Suprapubic skin (tissue), 4 donors: ENCODE measurements at regions not wholly inside any gene's neighbourhood (a gene's known extent, or its start where the extent isn't known, plus 50 kb on each side); places are given as distances from the start of the nearest gene placed in this dataset.
A peak's percentile ranks its signal among the peaks of the same experiment; 100 is the strongest.

ENCODE experiments used
- DNase-seq, 2 donors: peaks; one replicate each; pipeline ENCODE4 v3.0.0-alpha.2; 2019; ENCODE audit warnings: low spot score in 2 of 2
- H3K27ac ChIP-seq: fragments of 200-600 bp; sonication (generic); one replicate; pipeline ENCODE4 v1.5.1; 2019
- H3K27me3 ChIP-seq: fragments of 200-600 bp; sonication (generic); one replicate; pipeline ENCODE4 v1.5.1; 2019
- H3K36me3 ChIP-seq: fragments of 200-600 bp; sonication (generic); one replicate; pipeline ENCODE4 v1.5.1; 2019
- H3K4me1 ChIP-seq: fragments of 200-600 bp; sonication (generic); one replicate; pipeline ENCODE4 v1.5.1; 2019
- H3K4me3 ChIP-seq: fragments of 200-600 bp; sonication (generic); one replicate; pipeline ENCODE4 v1.5.1; 2019; ENCODE audit warnings: mild to moderate bottlenecking
- H3K9me3 ChIP-seq: fragments of 200-600 bp; sonication (generic); one replicate; pipeline ENCODE4 v1.5.1; 2019
- EP300 ChIP-seq: sonication (generic); formaldehyde crosslinking; IDR thresholded peaks from one replicate; pipeline ENCODE4 v1.6.1; 2017; ENCODE audit warnings: antibody characterized with exemption
- POLR2A ChIP-seq, 2 donors: fragments of 450-650 bp; IDR thresholded peaks; one replicate each; pipeline ENCODE4 v1.6.1; 2017; ENCODE audit warnings: antibody characterized with exemption in 2 of 2, mild to moderate bottlenecking in 2 of 2, moderate library complexity in 2 of 2
- POLR2AphosphoS5 ChIP-seq, 3 donors: sonication (generic); formaldehyde crosslinking; IDR thresholded peaks; one replicate each; pipeline ENCODE4 v1.6.1; 2017; ENCODE audit warnings: antibody characterized with exemption in 3 of 3
- WGBS: methylation state at CpG from one replicate; pipeline ENCODE4 v1.1.5; 2018; 5-methylcytosine and 5-hydroxymethylcytosine counted together
- TF ChIP-seq, protein P1 (sequence below), 2 donors: fragments of 200-600 bp in 1 of 2; fragments of 450-650 bp in 1 of 2; sonication (generic) in 1 of 2; IDR thresholded peaks; one replicate each; pipeline ENCODE4 v1.5.1; 2016 to 2019; ENCODE audit warnings: antibody characterized with exemption in 2 of 2, mild to moderate bottlenecking in 1 of 2, moderate library complexity in 1 of 2

DNA sequence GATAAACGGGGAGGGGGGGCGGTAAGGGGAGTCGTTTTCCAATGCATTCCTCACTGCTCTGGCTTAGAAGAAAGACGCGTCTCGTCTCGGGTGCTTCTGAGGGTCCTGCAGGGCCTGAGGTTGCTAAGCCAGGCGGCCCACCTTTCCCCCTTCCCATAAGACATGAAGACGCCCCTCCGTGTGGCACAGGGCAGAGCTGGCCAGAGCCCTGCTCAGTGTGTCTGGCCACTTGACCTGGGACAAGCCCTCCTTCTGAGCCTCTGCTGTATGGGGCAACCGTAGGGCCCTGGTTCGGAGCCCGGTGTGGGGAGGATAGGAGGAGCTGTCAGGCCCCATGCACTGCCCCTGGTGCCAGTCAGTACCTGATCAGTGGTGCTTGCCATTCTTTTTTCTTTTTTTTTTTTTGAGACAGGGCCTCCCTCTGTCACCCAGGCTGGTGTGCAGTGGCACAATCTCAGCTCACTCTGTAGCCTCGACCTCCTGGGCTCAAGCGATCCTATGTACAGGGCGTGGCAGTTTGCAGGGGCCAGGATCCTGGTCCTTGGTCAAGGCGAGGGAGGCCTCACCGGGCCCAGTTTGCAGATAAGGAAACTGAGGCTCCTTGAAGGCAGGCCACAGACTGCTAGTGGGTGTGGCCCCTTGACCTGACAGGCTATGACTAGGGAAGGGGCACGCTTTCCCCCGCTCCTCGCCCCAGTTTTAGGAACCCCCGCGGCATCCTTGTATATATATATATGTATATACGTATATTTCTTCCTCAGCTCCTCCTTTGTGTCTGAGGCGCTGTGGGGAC, 172.3 kb upstream of the IER5L start:
- Histone ChIP-seq H3K4me1 (peaks cover 41% of the 10 kb centered on the region), H3K4me3 (no peak overlapping the region), H3K9me3 (no peaks in the 10 kb centered on the region), H3K27me3 (no peaks in the 10 kb centered on the region), H3K36me3 (no peaks in the 10 kb centered on the region), H3K27ac (no peak overlapping the region)
- TF ChIP-seq, protein P1, sequence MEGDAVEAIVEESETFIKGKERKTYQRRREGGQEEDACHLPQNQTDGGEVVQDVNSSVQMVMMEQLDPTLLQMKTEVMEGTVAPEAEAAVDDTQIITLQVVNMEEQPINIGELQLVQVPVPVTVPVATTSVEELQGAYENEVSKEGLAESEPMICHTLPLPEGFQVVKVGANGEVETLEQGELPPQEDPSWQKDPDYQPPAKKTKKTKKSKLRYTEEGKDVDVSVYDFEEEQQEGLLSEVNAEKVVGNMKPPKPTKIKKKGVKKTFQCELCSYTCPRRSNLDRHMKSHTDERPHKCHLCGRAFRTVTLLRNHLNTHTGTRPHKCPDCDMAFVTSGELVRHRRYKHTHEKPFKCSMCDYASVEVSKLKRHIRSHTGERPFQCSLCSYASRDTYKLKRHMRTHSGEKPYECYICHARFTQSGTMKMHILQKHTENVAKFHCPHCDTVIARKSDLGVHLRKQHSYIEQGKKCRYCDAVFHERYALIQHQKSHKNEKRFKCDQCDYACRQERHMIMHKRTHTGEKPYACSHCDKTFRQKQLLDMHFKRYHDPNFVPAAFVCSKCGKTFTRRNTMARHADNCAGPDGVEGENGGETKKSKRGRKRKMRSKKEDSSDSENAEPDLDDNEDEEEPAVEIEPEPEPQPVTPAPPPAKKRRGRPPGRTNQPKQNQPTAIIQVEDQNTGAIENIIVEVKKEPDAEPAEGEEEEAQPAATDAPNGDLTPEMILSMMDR (IDR thresholded peaks at IDR 0.05) = no peak
- no peak for TF ChIP-seq POLR2A (IDR thresholded peaks at IDR 0.05)
- no peak for TF ChIP-seq POLR2AphosphoS5 (IDR thresholded peaks at IDR 0.05)
- TF ChIP-seq EP300 = no peak
- DNase-seq = no peak
- WGBS = 84% methylated on average over 24 of the region's 25 CpGs

DNA sequence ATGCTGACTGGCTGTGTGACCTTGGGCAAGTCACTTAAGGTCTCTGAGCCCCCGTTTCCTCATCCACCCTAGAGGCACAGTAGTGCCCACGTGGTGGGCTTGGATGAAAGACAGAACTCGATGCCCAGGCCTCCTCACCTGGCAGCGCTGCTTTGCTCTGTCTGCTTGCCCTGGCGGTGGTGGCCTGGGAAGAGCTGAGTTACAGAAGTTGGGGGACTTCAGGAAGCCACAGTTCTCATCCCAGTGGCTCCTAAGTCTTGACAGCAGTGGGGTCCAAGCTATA, 171.5 kb upstream of the IER5L start:
- H3K36me3 ChIP-seq = no peaks in the 10 kb centered on the region
- DNase-seq = no peak
- 84% methylated on average over 3 of the region's 5 CpGs for WGBS
- H3K4me3 ChIP-seq = no peak overlapping the region
- H3K27ac ChIP-seq = no peak overlapping the region
- no peaks in the 10 kb centered on the region for H3K9me3 ChIP-seq
- H3K27me3 ChIP-seq = no peaks in the 10 kb centered on the region
- no peak for TF ChIP-seq EP300
- TF ChIP-seq, protein P1 (IDR thresholded peaks at IDR 0.05) = no peak
- no peak for TF ChIP-seq POLR2A (IDR thresholded peaks at IDR 0.05)
- TF ChIP-seq POLR2AphosphoS5 (IDR thresholded peaks at IDR 0.05) = no peak
- H3K4me1 ChIP-seq = peaks cover 41% of the 10 kb centered on the region

DNA sequence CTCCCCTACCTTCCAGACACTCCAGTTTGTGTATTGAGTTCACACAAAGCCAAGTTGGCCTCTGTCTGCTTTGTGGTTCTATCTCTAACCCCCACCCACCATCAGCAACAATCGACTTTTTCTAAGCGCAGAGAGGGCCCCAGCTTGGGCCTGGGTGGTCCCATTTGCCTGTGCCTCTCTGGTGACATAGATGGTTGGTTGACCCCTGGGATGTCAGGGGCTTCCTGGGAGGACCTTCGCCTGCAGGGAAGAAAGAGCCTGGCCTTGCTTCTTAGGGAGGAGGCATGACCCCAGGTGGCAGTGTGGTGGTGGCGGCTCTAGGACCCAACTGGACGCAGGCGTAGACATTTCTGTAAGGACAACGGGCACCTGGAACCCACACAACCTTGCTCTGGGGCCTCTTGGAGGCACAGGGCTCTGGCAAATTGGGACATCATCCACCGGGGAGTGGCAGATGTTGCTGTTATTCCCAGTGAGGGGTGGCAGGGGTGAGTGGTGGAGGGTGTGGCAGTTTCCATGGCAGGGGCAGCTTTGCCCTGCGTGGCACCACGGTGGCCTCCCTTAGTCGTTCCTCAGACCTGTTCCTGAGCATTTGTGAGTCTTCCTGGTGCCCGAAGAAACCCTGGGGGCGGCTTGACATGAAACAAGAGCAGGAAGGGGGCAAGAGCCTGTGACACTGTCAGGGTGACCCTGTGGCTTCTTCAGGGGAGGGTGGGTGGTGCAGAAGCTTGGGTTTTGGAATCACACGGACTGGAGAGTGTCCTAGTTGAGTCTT, 171.0 kb upstream of the IER5L start:
- no peaks in the 10 kb centered on the region for H3K27me3 ChIP-seq
- WGBS = 73% methylated on average over 3 of the region's 14 CpGs
- no peak overlapping the region for H3K4me3 ChIP-seq
- no peak for DNase-seq
- no peak overlapping the region for H3K27ac ChIP-seq
- no peaks in the 10 kb centered on the region for H3K9me3 ChIP-seq
- TF ChIP-seq, protein P1 (IDR thresholded peaks at IDR 0.05) = no peak
- TF ChIP-seq POLR2AphosphoS5 (IDR thresholded peaks at IDR 0.05) (no peak), EP300 (no peak), POLR2A (IDR thresholded peaks at IDR 0.05) (no peak)
- H3K4me1 ChIP-seq = peaks cover 41% of the 10 kb centered on the region
- H3K36me3 ChIP-seq = no peaks in the 10 kb centered on the region

DNA sequence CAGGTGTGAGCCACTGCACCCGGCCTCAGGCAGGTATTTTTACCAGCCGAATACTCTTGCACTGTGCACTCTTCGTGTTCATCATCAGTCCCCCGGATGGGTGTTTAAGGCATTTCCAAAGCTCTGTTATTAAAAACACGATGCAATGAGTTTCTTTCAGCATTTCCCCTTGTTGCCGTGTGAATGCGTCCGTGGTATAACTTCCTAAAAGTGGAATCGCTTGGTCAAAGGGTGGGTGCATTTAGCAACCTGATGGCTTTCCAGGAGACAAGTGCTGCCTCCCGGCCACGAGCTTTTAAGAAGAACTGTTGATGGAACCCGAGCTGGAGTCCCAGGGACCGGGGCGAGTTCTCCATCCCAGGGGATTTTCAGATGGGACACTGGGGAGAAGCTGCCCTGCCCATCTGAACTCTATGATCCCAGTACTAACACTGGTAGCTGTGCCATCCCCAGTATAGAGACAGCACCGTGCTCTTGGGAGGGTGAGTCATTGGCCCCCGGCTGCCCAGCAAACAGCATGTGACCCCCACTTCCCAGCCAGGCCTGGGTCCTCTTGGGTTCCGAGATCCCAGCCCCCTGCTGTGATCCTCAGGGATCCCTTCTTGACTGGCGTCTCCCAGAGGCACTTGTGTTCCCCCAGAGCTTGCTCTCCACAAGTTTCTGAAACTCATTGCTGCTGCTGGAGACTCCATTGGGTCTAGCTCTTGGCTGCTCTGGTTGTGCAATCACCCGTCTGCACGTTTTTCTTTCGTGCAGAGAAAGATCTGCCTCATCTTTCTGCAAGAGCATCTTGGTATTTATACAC, 169.5 kb upstream of the IER5L start:
- WGBS = 72% methylated on average over 17 of the region's 21 CpGs
- no peaks in the 10 kb centered on the region for H3K27me3 ChIP-seq
- peak overlapping the region; percentile 29 for H3K27ac ChIP-seq
- DNase-seq = no peak
- no peaks in the 10 kb centered on the region for H3K9me3 ChIP-seq
- H3K4me3 ChIP-seq = no peak overlapping the region
- TF ChIP-seq POLR2AphosphoS5 (IDR thresholded peaks at IDR 0.05) (no peak), EP300 (no peak), POLR2A (IDR thresholded peaks at IDR 0.05) (no peak)
- TF ChIP-seq, protein P1 (IDR thresholded peaks at IDR 0.05) = no peak
- no peaks in the 10 kb centered on the region for H3K36me3 ChIP-seq
- H3K4me1 ChIP-seq = peaks cover 30% of the 10 kb centered on the region

DNA sequence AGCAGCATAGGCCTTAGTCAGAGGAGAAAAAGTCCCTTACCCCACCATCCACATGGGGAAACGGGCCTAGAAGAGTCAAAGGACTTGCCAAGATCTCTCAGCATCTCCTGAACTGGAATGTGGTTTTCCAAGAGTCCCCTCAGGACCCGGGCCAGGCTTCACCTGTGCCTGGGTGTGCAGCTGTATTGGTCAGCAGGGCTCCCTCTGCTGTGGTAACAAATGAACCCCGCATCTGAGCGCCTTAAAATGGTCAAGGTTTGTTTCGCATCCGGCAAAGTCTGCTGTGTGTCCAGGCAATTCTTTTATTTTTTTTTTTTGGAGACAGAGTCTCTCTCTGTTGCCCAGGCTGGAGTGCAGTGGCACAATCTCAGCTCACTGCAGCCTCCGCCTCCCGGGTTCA, 168.0 kb upstream of the IER5L start:
- 96% methylated on average over 8 of the region's 8 CpGs for WGBS
- no peaks in the 10 kb centered on the region for H3K27me3 ChIP-seq
- no peak overlapping the region for H3K27ac ChIP-seq
- H3K36me3 ChIP-seq = no peaks in the 10 kb centered on the region
- peaks cover 21% of the 10 kb centered on the region for H3K4me1 ChIP-seq
- no peak for DNase-seq
- H3K4me3 ChIP-seq = no peak overlapping the region
- TF ChIP-seq POLR2AphosphoS5 (IDR thresholded peaks at IDR 0.05) = no peak
- TF ChIP-seq EP300 = no peak
- TF ChIP-seq, protein P1 (IDR thresholded peaks at IDR 0.05) = no peak
- no peaks in the 10 kb centered on the region for H3K9me3 ChIP-seq
